Stimulated activated naive B cell treated with anti-CD40 and anti-IgM and Interleukin-4, amounts not matched to agents 10 μg/mL and 1 μg/mL and 100 μg/mL, for 72 hours (primary cell): ENCODE measurements at regions not wholly inside any gene's neighbourhood (a gene's known extent, or its start where the extent isn't known, plus 50 kb on each side); places are given as distances from the start of the nearest gene placed in this dataset.

Experiments
- ATAC-seq, 2 donors: fragments of 150-1000 bp; cut with Tn5 transposase; replicated peaks; 2 replicates each; pipeline ENCODE4 v1.10.0; 2021; ENCODE audit warnings: moderate library complexity in 1 of 2
- DNase-seq: peaks from one replicate; pipeline ENCODE4 v3.0.0; 2021
- H3K27ac Mint-ChIP-seq: one replicate; pipeline ENCODE4 v1.8.0; 2022; ENCODE audit warnings: mild to moderate bottlenecking, mixed read lengths
- H3K27me3 Mint-ChIP-seq, 2 donors: one replicate each; pipeline ENCODE4 v1.8.0; 2022; ENCODE audit warnings: mixed read lengths in 2 of 2
- H3K36me3 Mint-ChIP-seq, 2 donors: one replicate each; pipeline ENCODE4 v1.8.0; 2022; ENCODE audit warnings: mixed read lengths in 2 of 2, mild to moderate bottlenecking in 1 of 2
- H3K4me1 Mint-ChIP-seq, 2 donors: one replicate each; pipeline ENCODE4 v1.8.0; 2022; ENCODE audit warnings: mixed read lengths in 2 of 2, mild to moderate bottlenecking in 1 of 2
- H3K4me3 Mint-ChIP-seq, 2 donors: one replicate each; pipeline ENCODE4 v1.8.0; 2022; ENCODE audit warnings: mild to moderate bottlenecking in 2 of 2, mixed read lengths in 2 of 2, moderate library complexity in 1 of 2
- H3K9me3 Mint-ChIP-seq, 2 donors: one replicate each; pipeline ENCODE4 v1.8.0; 2022; ENCODE audit warnings: mixed read lengths in 2 of 2, mild to moderate bottlenecking in 1 of 2

DNA sequence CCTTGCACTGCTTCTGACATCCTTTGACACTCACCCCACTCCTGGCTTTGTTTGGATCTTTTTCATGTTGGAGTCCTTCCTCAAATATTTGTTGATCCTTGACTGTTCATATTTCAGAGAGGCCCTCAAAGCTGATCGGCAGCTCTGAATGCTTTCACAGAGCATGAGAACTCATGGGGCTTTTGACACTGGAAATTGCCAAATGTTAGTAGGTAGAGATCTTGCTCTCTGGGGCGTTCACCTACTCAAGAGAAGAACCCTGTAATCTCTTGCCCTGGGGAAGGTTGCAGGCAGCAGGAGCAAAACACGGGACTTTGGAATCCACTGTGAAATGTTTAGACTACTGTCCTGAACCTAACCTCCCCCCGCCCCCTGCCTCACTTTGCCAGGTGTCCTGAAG, 67.4 kb upstream of the STUM start:
- no peak overlapping the region for H3K27ac Mint-ChIP-seq
- no peaks in the 10 kb centered on the region for H3K4me1 Mint-ChIP-seq
- ATAC-seq (no peak), DNase-seq (no peak)
- H3K4me3 Mint-ChIP-seq, result no peak overlapping the region
- peaks cover 23 to 30% of the 10 kb centered on the region in 2 donors for H3K27me3 Mint-ChIP-seq
- H3K36me3 Mint-ChIP-seq, result peaks cover 0 to under 1% of the 10 kb centered on the region in 2 donors
- H3K9me3 Mint-ChIP-seq, result peaks cover 1% of the 10 kb centered on the region in 2 donors

DNA sequence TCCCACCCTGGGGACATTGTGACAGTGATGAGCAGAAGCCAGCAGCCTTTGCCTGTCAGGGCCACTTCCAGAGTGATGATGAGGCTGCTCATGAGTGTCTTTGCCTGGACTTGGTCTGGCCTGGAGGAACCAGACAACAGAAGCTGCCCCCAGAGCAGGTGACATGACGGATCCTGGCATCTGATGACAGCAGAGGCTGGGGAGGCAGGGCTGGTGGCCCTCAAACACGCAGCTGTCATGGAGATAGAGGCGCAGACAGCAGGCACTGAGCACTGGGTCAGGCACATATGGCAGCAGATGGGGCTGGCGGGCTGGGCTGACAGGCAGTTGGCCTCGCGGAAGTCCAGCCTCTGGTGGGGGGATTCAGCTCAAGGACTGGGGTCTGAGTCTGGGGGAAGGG, 66.4 kb upstream of the STUM start:
- ATAC-seq (no peak), DNase-seq (no peak)
- Mint-ChIP-seq H3K9me3 (peaks cover 8 to 10% of the 10 kb centered on the region in 2 donors), H3K27ac (no peak overlapping the region), H3K4me1 (no peaks in the 10 kb centered on the region), H3K36me3 (peaks cover 4 to 7% of the 10 kb centered on the region in 2 donors), H3K27me3 (peaks cover 29 to 40% of the 10 kb centered on the region in 2 donors), H3K4me3 (no peak overlapping the region)

DNA sequence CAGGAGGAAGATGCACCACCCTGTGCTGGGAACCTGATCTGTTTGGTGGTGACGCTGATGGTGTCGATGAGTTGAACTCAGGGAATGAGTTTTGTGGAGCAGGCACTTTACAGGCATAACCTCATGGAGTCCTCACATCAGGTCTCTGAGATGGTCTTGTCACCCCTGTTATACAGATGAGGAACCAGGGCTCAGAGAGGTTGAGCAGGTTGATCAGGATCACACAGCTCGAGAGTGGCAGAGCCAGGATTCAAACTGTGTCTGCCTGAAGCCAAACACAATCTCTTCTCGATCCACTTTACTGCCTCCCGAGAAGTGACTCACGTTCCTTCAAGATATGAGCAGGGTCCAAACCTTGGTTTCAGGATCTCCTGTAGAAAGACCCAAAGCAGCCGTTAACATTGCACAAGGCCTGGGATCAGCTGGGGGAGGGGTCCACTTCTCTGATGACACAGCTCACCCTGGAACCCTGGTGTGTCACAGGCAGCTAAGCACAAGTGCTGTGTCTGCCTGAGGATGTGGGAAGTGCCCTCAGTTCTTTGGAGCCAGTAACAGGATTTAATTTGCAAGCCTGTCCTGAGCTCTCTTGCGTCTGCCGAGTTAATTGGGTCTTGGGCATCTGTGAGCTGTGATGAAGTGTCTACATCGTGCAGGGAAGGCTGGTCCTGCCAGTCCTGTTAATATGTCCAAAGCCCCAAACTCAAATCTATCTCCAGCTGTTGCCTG, 65.4 kb upstream of the STUM start:
- H3K27me3 Mint-ChIP-seq, result peaks cover 29 to 45% of the 10 kb centered on the region in 2 donors
- peaks cover 4 to 7% of the 10 kb centered on the region in 2 donors for H3K36me3 Mint-ChIP-seq
- DNase-seq (no peak), ATAC-seq (no peak)
- H3K9me3 Mint-ChIP-seq, result peaks cover 8 to 10% of the 10 kb centered on the region in 2 donors
- no peak overlapping the region for H3K27ac Mint-ChIP-seq
- no peak overlapping the region for H3K4me3 Mint-ChIP-seq
- no peaks in the 10 kb centered on the region for H3K4me1 Mint-ChIP-seq

DNA sequence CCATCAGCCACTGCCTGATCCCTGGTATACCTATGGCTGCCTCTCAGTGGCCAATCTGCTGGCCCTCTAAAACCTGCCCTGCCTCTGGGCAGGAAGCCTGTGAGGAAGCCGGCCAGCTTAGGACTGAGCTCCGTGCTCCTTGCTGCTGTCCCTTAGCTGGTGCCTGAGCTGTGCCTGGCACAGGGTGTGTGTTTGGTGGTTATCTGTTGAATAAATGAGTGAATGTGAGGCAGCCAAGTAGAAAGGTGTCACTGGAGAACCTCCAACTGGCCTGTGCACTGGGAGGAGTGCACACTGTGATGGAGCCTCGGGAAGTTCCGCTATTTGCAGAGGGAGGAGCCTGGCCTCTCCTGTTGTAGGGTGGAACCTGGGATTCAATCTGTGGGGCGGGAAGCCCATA, 63.4 kb upstream of the STUM start:
- no peak overlapping the region for H3K27ac Mint-ChIP-seq
- H3K4me3 Mint-ChIP-seq, result no peak overlapping the region
- peaks cover 8 to 10% of the 10 kb centered on the region in 2 donors for H3K9me3 Mint-ChIP-seq
- peaks cover 2 to 6% of the 10 kb centered on the region in 2 donors for H3K4me1 Mint-ChIP-seq
- peaks cover 29 to 52% of the 10 kb centered on the region in 2 donors for H3K27me3 Mint-ChIP-seq
- peaks cover 4 to 7% of the 10 kb centered on the region in 2 donors for H3K36me3 Mint-ChIP-seq
- no peak for ATAC-seq
- DNase-seq, result no peak

DNA sequence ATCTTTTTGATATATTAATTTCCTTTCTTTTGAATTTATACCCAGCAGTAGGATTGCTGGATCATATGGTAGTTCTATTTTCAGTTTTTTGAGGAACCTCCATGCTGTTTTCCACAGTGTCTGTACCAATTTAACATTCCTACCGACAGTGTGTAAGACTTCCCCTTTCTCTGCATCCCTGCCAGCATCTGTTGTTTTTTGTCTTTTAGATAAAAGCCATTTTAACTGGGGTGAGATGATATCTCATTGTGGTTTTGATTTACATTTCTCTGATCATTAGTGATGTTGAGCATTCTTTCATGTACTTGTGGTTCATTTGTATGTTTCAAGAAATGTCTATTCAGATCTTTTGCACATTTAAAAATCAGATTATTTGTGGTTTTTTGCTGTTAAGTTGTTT, 62.4 kb upstream of the STUM start:
- Mint-ChIP-seq H3K27me3 (peaks cover 29 to 52% of the 10 kb centered on the region in 2 donors), H3K9me3 (peaks cover 8 to 10% of the 10 kb centered on the region in 2 donors), H3K27ac (no peak overlapping the region), H3K36me3 (peaks cover 4 to 7% of the 10 kb centered on the region in 2 donors), H3K4me3 (no peak overlapping the region), H3K4me1 (peaks cover 10% of the 10 kb centered on the region in 2 donors)
- ATAC-seq, result no peak
- no peak for DNase-seq

DNA sequence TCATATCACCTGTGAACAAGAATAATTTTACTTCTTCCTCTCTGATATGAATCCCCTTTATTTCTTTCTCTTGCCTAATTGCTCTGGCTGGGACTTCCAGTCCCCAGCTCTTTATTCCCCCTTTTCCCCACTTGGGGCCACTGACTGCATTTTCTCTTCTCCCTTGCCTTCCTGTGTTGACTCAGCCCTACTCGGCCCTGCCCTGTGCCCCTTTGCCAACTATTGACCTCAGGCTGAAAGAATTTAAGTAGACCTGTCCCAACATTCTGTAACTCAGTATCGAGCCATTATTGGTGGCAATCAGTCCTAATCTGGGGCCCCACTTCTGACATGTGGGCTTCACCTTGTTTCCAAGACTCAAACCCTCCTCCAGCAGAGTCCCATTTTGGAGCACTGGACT, 60.6 kb upstream of the STUM start:
- H3K9me3 Mint-ChIP-seq, result peaks cover 8 to 10% of the 10 kb centered on the region in 2 donors
- no peak for DNase-seq
- H3K4me3 Mint-ChIP-seq, result no peak overlapping the region
- H3K36me3 Mint-ChIP-seq, result peaks cover 6 to 7% of the 10 kb centered on the region in 2 donors
- peaks cover 19 to 38% of the 10 kb centered on the region in 2 donors for H3K27me3 Mint-ChIP-seq
- no peak for ATAC-seq
- H3K27ac Mint-ChIP-seq, result no peak overlapping the region
- peaks cover 15 to 16% of the 10 kb centered on the region in 2 donors for H3K4me1 Mint-ChIP-seq

DNA sequence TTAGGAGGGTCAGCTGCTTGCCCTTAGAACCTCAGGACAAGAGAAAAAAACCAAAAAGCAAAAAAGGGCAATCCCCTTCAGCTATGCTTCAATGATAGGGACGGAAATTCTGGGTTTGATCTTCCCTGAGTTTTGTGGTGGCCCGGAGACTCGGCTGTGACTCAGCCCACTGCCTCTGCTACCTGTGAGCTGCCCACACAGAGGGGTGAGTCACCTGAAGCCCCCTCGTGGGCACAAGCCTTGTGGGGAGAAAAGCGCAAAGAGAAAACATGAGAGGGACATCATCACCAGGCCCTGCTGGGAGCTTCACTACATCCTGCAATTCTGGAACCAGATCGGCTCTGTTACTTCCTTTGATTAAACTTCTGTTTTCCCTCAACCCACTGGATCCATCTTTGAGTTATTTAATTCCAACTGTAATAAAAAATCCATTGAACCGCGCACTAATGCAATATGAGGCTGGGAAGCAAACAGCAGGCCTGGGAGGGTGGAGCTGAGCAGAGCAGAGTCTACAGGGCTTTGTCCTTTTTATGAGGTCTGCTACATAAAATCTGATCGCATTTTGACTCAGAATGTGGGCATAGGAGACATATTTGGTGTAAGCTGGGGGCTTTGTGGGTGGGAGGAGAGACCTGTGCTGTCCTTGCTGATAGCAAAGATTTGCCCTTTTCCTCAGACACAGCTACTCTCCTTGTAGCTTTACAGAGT, 58.7 kb upstream of the STUM start:
- no peak overlapping the region for H3K4me3 Mint-ChIP-seq
- H3K36me3 Mint-ChIP-seq, result peaks cover 6 to 7% of the 10 kb centered on the region in 2 donors
- H3K9me3 Mint-ChIP-seq, result peaks cover 8 to 10% of the 10 kb centered on the region in 2 donors
- H3K27ac Mint-ChIP-seq, result no peak overlapping the region
- H3K27me3 Mint-ChIP-seq, result peaks cover 15 to 25% of the 10 kb centered on the region in 2 donors
- H3K4me1 Mint-ChIP-seq, result peaks cover 15 to 16% of the 10 kb centered on the region in 2 donors
- peak; percentile 48 to 69 for ATAC-seq
- no peak for DNase-seq

DNA sequence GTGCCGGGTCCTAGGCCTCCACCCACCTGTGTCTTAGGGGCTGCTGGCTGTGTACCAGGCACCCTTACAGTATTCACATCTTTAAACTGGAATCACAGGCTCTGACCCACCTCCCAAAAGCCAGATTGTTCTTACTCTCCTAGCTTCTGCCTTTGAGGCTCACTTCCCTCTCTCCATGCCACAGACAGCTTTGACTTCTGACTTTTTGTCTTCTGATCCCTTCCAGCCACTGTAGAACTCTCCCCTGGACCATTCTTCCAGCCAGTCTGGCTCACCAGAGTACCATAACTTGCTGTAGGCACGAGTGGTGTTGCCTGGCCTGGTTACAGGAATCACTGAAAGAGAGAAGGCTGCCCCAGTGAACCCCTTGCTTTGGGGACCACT, 58.1 kb upstream of the STUM start:
- Mint-ChIP-seq H3K4me1 (peaks cover 15 to 16% of the 10 kb centered on the region in 2 donors), H3K36me3 (peaks cover 6 to 7% of the 10 kb centered on the region in 2 donors), H3K4me3 (no peak overlapping the region), H3K27ac (no peak overlapping the region), H3K27me3 (peaks cover 11 to 25% of the 10 kb centered on the region in 2 donors), H3K9me3 (peaks cover 8 to 10% of the 10 kb centered on the region in 2 donors)
- DNase-seq (no peak), ATAC-seq (peak; percentile 38 to 51)

DNA sequence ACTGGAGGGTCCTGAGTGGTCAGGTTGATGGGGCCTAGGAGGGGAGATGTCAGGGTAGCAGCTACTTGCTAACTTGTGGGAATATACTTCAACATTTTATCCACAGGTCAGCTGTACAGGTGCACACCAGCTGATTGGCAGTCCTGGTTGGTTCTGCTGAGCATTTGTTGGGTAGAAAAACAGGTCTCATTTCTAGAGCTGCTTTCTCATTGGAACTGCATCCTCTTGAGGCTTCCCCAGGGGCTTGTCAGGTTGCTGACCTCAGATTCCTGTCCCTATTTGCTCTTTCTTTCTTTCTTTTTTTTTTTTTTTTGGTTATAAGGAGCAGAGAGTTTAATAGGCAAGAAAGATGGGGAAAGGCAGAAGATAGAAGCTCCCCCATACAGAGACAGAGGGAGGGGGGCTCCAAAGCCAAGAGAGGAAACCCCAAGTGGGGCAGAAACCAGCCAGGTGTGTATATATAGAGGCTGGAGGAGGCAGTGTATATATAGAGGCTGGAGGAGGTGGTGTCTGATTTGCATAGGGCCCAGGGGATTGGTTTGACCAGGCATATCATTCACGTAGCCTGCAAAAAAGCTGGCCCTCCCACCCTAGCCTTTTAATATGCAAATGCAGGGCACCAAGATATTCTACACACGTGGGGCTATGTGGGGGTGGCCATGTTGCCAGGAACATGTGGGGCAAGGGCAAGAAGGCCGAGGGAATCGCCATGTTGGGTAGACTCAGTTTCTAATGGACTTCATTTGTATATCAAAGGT, 57.3 kb upstream of the STUM start:
- no peak overlapping the region for H3K27ac Mint-ChIP-seq
- ATAC-seq (peak; percentile 39 to 54), DNase-seq (no peak)
- H3K27me3 Mint-ChIP-seq, result peaks cover 4 to 21% of the 10 kb centered on the region in 2 donors
- peaks cover 15 to 16% of the 10 kb centered on the region in 2 donors for H3K4me1 Mint-ChIP-seq
- H3K9me3 Mint-ChIP-seq, result peaks cover 6 to 7% of the 10 kb centered on the region in 2 donors
- no peak overlapping the region for H3K4me3 Mint-ChIP-seq
- H3K36me3 Mint-ChIP-seq, result peaks cover 4 to 6% of the 10 kb centered on the region in 2 donors

DNA sequence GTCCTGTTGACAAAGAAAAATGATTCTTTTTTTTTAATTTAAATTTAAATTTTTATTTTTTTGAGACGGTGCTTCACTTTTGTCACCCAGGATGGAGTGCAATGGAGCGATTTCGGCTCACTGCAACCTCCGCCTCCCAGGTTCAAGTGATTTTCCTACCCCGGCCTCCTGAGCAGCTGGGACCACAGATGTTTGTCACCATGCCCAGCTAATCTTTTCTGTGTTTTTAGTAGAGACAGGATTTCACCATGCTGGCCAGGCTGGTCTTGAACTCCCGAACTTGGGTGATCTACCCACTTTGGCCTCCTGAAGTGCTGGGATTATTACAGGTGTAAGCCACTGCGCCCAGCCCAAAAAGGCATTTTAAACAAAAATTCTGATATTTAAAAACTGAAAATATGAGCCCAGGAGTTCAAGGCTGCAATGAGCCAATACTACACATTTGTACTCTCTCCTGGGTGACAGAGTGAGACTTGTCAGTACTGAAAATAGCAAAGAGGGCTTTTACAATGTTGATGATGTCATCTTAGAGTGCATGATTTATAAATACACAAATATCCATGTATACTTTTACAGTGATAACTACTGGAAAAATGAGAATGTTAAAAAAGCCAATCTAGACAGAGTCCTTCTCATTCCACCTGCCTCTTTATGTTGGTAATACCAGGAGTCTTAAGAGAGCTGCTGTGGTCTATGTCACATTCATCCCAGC, 56.0 kb upstream of the STUM start:
- Mint-ChIP-seq H3K4me3 (no peak overlapping the region), H3K4me1 (peaks cover 15 to 16% of the 10 kb centered on the region in 2 donors), H3K36me3 (peaks cover 0 to 2% of the 10 kb centered on the region in 2 donors), H3K27me3 (peaks cover 0 to 12% of the 10 kb centered on the region in 2 donors), H3K9me3 (no peaks in the 10 kb centered on the region), H3K27ac (no peak overlapping the region)
- DNase-seq (no peak), ATAC-seq (no peak)

DNA sequence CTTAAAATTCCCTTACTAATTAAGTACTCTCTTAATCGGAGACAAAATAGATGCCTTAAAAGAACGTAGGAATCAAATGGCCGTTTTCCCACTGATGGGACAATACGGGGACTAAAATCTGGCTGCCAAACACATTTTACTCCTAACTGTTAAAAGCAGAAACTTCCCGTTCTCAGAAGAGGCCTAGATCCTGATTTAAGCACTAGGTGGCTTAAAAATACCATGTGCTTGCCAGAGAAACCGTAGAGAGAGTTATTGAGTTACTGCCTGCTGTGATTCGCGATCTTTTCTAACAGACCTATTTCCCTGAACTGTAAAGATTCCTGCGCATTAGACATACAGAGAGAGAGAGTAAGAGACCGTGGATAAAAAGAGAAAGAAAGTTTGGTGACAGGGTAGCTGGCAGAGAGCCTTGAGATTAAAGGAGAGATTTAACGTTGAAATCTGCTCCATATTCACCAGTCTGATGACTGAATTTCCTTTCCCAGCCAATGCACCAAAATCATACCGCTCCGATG, 54.4 kb upstream of the STUM start:
- Mint-ChIP-seq H3K27me3 (no peaks in the 10 kb centered on the region), H3K36me3 (peaks cover 0 to 2% of the 10 kb centered on the region in 2 donors), H3K4me1 (peaks cover 15 to 16% of the 10 kb centered on the region in 2 donors), H3K9me3 (no peaks in the 10 kb centered on the region), H3K4me3 (no peak overlapping the region), H3K27ac (no peak overlapping the region)
- DNase-seq, result no peak
- no peak for ATAC-seq

DNA sequence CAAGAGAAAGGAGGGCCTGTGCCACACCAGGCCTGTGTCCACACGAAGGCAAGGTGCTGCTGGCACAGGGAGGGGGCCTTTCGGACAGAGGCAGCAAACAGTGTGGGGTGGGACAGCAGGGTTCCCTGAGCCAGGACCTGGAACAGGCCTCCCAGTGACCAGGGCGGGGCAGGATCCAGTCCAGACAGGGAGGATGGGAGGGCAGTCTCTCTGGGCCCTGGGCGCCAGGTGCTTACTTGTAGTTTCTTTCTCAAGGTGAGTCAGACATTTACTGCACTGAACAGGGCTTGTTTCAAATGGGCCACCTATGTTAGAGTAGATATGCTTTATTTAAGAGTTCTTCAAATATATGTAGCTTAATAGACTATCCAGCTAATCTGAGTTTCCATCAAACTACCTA, 52.8 kb upstream of the STUM start:
- peaks cover 0 to under 1% of the 10 kb centered on the region in 2 donors for H3K9me3 Mint-ChIP-seq
- ATAC-seq (no peak), DNase-seq (no peak)
- H3K27me3 Mint-ChIP-seq, result no peaks in the 10 kb centered on the region
- H3K4me1 Mint-ChIP-seq, result peaks cover 6 to 8% of the 10 kb centered on the region in 2 donors
- H3K27ac Mint-ChIP-seq, result no peak overlapping the region
- no peak overlapping the region for H3K4me3 Mint-ChIP-seq
- H3K36me3 Mint-ChIP-seq, result peaks cover 0 to 2% of the 10 kb centered on the region in 2 donors

DNA sequence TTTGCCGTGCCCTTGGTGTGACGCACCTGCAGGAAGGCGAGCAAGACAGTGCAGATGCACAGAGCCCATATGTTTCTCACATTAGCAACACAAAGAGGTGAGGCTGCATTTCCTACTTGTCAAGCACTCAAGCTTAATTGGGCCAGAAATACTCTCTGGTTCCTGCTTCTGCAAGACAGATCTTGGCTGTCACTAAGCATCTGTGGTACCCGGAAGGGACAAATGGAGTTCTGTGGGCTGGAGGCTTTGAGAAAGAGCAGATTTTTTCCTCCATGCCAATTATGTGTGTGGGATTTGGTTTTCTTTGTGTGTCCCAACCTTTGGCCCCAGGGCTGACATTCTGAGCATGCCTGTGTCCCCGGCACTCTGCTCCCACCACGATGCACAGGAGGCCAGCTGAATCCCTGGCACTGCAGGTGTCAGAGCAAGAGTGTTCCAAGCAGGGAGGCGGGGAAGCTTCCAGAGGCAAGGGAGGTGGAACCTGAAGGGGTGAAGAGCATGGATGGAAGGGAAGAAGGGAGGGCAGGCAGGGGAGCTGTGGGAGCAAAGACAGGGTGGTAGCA, 52.0 kb upstream of the STUM start:
- DNase-seq (no peak), ATAC-seq (no peak)
- Mint-ChIP-seq H3K36me3 (peaks cover 0 to under 1% of the 10 kb centered on the region in 2 donors), H3K9me3 (peaks cover 0 to 1% of the 10 kb centered on the region in 2 donors), H3K27me3 (no peaks in the 10 kb centered on the region), H3K4me1 (peaks cover under 1 to 3% of the 10 kb centered on the region in 2 donors), H3K27ac (no peak overlapping the region), H3K4me3 (no peak overlapping the region)
